Body of pancreas (tissue), 4 donors: ENCODE measurements at regions not wholly inside any gene's neighbourhood (a gene's known extent, or its start where the extent isn't known, plus 50 kb on each side); places are given as distances from the start of the nearest gene placed in this dataset.

Experiments used
- CTCF ChIP-seq, 7 experiments: fragments of 450-650 bp in 4 of 7; fragments of 200-600 bp in 3 of 7; sonication (generic) in 3 of 7; IDR thresholded peaks; one replicate each; pipeline ENCODE4 v1.5.1; 2016 to 2019; ENCODE audit warnings: antibody characterized with exemption in 7 of 7
- POLR2A ChIP-seq, 3 donors: fragments of 450-650 bp; IDR thresholded peaks; one replicate each; pipeline ENCODE4 v1.6.1; 2016; ENCODE audit warnings: antibody characterized with exemption in 3 of 3, mild to moderate bottlenecking in 2 of 3

GRCh38 chr5:15214010-15214409 is 286.0 kb upstream of the FBXL7 start:
- TF ChIP-seq CTCF (IDR thresholded peaks at IDR 0.05) (no peak), POLR2A (IDR thresholded peaks at IDR 0.05) (no peak)
